Suprapubic skin (tissue), 4 donors: ENCODE measurements at regions not wholly inside any gene's neighbourhood (a gene's known extent, or its start where the extent isn't known, plus 50 kb on each side); places are given as distances from the start of the nearest gene placed in this dataset.

Source experiments
- DNase-seq, 2 donors: peaks; one replicate each; pipeline ENCODE4 v3.0.0-alpha.2; 2019; ENCODE audit warnings: low spot score in 2 of 2
- H3K27ac ChIP-seq: fragments of 200-600 bp; sonication (generic); one replicate; pipeline ENCODE4 v1.5.1; 2019
- H3K27me3 ChIP-seq: fragments of 200-600 bp; sonication (generic); one replicate; pipeline ENCODE4 v1.5.1; 2019
- H3K36me3 ChIP-seq: fragments of 200-600 bp; sonication (generic); one replicate; pipeline ENCODE4 v1.5.1; 2019
- H3K4me1 ChIP-seq: fragments of 200-600 bp; sonication (generic); one replicate; pipeline ENCODE4 v1.5.1; 2019
- H3K4me3 ChIP-seq: fragments of 200-600 bp; sonication (generic); one replicate; pipeline ENCODE4 v1.5.1; 2019; ENCODE audit warnings: mild to moderate bottlenecking
- H3K9me3 ChIP-seq: fragments of 200-600 bp; sonication (generic); one replicate; pipeline ENCODE4 v1.5.1; 2019
- EP300 ChIP-seq: sonication (generic); formaldehyde crosslinking; IDR thresholded peaks from one replicate; pipeline ENCODE4 v1.6.1; 2017; ENCODE audit warnings: antibody characterized with exemption
- POLR2A ChIP-seq, 2 donors: fragments of 450-650 bp; IDR thresholded peaks; one replicate each; pipeline ENCODE4 v1.6.1; 2017; ENCODE audit warnings: antibody characterized with exemption in 2 of 2, mild to moderate bottlenecking in 2 of 2, moderate library complexity in 2 of 2
- POLR2AphosphoS5 ChIP-seq, 3 donors: sonication (generic); formaldehyde crosslinking; IDR thresholded peaks; one replicate each; pipeline ENCODE4 v1.6.1; 2017; ENCODE audit warnings: antibody characterized with exemption in 3 of 3
- WGBS: methylation state at CpG from one replicate; pipeline ENCODE4 v1.1.5; 2018; 5-methylcytosine and 5-hydroxymethylcytosine counted together
- TF ChIP-seq, protein P1 (sequence below), 2 donors: fragments of 200-600 bp in 1 of 2; fragments of 450-650 bp in 1 of 2; sonication (generic) in 1 of 2; IDR thresholded peaks; one replicate each; pipeline ENCODE4 v1.5.1; 2016 to 2019; ENCODE audit warnings: antibody characterized with exemption in 2 of 2, mild to moderate bottlenecking in 1 of 2, moderate library complexity in 1 of 2

DNA sequence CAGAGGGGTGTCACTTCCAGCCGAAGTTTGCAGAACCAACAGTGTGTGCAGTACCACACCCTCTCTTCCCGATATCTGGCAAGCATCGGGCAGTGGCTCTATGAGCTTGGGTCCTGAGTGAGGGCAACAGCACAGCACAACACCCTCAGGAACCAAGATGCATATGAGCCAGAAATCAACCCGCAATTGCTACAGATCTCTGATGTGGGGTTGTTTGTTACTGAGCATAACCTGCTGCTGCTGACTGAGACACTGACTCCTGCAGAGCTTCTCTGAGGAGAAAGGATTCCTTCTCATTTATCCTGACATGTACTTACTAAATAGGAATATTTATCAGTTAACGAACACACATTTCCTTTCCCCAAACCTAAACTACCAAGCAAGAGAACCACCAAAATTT is 218.3 kb downstream of the RBFOX3 start:
- 83% methylated on average over 5 of the region's 5 CpGs for WGBS
- Histone ChIP-seq H3K36me3 (no peaks in the 10 kb centered on the region), H3K4me1 (peaks cover 5% of the 10 kb centered on the region), H3K9me3 (no peaks in the 10 kb centered on the region), H3K27me3 (peaks cover 100% of the 10 kb centered on the region), H3K27ac (no peak overlapping the region), H3K4me3 (no peak overlapping the region)
- no peak for TF ChIP-seq POLR2AphosphoS5 (IDR thresholded peaks at IDR 0.05)
- TF ChIP-seq EP300: no peak
- TF ChIP-seq POLR2A (IDR thresholded peaks at IDR 0.05): no peak
- TF ChIP-seq, protein P1, sequence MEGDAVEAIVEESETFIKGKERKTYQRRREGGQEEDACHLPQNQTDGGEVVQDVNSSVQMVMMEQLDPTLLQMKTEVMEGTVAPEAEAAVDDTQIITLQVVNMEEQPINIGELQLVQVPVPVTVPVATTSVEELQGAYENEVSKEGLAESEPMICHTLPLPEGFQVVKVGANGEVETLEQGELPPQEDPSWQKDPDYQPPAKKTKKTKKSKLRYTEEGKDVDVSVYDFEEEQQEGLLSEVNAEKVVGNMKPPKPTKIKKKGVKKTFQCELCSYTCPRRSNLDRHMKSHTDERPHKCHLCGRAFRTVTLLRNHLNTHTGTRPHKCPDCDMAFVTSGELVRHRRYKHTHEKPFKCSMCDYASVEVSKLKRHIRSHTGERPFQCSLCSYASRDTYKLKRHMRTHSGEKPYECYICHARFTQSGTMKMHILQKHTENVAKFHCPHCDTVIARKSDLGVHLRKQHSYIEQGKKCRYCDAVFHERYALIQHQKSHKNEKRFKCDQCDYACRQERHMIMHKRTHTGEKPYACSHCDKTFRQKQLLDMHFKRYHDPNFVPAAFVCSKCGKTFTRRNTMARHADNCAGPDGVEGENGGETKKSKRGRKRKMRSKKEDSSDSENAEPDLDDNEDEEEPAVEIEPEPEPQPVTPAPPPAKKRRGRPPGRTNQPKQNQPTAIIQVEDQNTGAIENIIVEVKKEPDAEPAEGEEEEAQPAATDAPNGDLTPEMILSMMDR (IDR thresholded peaks at IDR 0.05): no peak
- DNase-seq: no peak

DNA sequence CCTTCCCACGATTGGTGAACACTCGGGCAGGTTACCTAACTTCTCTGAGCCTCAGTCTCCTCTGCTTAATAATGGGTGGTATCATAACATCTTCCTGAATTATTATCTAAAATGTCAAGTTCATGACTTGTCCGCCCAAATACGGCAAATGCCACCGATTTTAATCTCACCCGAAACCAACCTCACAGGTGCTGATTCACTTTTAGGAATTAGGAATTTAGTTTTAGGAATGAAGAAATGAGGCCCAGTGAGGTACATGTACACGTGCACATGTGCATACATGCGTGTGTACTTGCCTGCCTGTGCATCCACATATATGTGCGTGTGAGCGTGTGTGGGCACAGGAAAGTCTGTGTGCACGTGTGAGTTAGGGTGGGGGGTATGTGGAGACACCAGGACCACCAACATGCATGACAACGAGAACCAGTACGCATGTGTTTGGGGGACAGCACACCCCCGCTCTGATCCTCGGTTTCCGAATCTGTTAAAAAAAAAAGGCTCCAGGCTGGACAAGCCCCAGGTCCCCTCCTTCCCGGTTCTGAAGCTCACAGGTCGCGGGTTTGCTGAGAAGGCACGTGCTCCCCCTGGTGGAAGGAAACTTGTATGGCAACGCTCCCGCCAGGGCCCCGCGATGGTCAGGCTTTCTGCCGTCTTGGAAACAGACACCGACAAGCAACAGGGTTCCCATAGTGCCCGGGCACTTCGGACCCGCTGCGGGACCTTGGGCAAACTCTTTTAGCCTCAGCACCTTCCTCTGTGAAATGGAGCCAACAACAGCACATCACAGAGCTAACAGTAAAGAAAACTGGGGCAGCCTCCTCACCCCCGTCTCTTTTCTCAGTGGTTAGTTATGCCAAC is 219.2 kb downstream of the RBFOX3 start:
- peaks cover 100% of the 10 kb centered on the region for H3K27me3 ChIP-seq
- peaks cover 5% of the 10 kb centered on the region for H3K4me1 ChIP-seq
- no peaks in the 10 kb centered on the region for H3K36me3 ChIP-seq
- 46% methylated on average over 14 of the region's 31 CpGs for WGBS
- TF ChIP-seq, protein P1 (IDR thresholded peaks at IDR 0.05): peak; percentile 73 to 92
- TF ChIP-seq EP300 (no peak), POLR2A (IDR thresholded peaks at IDR 0.05) (no peak), POLR2AphosphoS5 (IDR thresholded peaks at IDR 0.05) (no peak)
- H3K27ac ChIP-seq: no peak overlapping the region
- no peak overlapping the region for H3K4me3 ChIP-seq
- DNase-seq: peak; percentile 81 to 87
- no peaks in the 10 kb centered on the region for H3K9me3 ChIP-seq

DNA sequence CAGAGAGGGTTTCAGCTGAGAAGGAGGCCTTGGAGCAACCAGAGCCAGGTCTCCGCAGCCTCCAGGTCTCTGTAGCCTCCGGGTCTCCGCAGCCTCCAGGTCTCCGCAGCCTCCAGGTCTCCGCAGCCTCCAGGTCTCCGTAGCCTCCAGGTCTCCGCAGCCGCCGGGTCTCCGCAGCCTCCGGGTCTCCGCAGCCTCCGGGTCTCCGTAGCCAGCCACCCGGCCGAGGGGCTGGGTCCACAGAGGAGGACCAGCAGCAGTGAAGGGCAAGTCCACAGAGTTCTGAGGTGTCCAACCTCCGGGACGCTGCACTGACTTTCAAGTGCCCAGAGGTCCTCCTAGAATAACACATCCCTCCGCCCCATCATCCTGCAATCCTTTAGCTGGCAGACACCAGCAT is 221.0 kb downstream of the RBFOX3 start:
- DNase-seq: no peak
- TF ChIP-seq POLR2AphosphoS5 (IDR thresholded peaks at IDR 0.05) (no peak), EP300 (no peak), POLR2A (IDR thresholded peaks at IDR 0.05) (no peak)
- TF ChIP-seq, protein P1 (IDR thresholded peaks at IDR 0.05): no peak
- Histone ChIP-seq H3K4me1 (peaks cover 5% of the 10 kb centered on the region), H3K36me3 (no peaks in the 10 kb centered on the region), H3K9me3 (no peaks in the 10 kb centered on the region), H3K27ac (no peak overlapping the region), H3K27me3 (peaks cover 88% of the 10 kb centered on the region), H3K4me3 (no peak overlapping the region)
- 100% methylated on average over 2 of the region's 19 CpGs for WGBS

DNA sequence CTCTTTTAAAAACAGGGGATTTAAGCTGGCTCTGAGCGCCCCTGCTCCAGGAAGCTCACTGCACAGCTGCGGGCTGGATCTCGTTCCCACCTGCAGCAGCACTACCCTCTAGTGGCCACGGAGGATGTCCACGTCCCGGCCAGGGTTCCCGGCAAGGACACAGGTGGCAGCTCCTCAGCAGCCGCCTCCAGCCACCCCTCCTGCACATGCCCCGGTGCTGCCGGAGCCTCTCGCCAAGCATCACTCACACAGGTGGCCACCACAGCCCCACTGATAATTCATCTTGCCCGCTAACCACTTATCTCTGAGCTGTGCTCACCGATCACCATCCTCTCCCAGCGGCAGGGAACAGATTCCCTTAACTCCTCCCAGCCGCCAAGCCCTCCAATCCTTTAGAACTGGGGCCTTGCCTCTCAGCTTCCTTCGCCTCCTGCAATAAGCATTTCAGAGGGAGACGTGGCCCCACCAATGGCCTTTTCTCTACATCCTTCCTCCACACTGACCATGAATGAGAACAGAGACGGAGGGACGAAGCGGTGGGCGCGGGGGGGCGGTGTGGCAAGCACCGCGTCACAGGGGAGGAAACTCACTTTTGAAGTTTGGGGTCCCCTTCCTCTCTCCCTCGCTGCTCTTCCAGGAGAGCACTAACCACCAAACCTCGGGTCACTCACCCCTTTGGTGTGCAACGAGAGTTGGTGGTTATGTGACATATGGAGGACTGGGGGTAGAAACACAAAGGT is 222.1 kb downstream of the RBFOX3 start:
- peaks cover 5% of the 10 kb centered on the region for H3K4me1 ChIP-seq
- DNase-seq: no peak
- no peak overlapping the region for H3K4me3 ChIP-seq
- peaks cover 88% of the 10 kb centered on the region for H3K27me3 ChIP-seq
- no peaks in the 10 kb centered on the region for H3K9me3 ChIP-seq
- 48% methylated on average over 25 of the region's 28 CpGs for WGBS
- TF ChIP-seq POLR2AphosphoS5 (IDR thresholded peaks at IDR 0.05): no peak
- TF ChIP-seq, protein P1 (IDR thresholded peaks at IDR 0.05): peak in 1 of 2 donors; percentile 60
- H3K36me3 ChIP-seq: no peaks in the 10 kb centered on the region
- H3K27ac ChIP-seq: no peak overlapping the region

DNA sequence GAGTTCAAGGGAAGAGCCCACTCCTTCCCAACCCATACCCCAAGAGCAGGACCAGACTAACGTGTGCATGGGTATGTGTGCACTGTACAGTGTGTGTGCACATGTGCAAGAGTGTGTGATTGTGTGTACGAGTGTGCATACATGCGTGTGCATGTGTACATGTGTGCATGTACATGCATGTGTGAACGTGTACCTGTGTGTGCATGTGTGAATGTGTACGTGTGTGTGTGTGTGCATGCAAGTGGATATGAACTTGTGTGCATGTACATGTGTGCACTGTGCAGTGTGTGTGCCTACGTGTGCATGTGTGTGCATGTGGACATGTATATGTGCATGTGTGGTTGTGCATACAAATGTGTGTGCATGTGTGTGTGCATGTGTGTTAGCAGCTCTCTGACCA is 223.1 kb downstream of the RBFOX3 start:
- H3K27me3 ChIP-seq: peaks cover 88% of the 10 kb centered on the region
- no peak overlapping the region for H3K27ac ChIP-seq
- 84% methylated on average over 5 of the region's 6 CpGs for WGBS
- TF ChIP-seq EP300 (no peak), POLR2A (IDR thresholded peaks at IDR 0.05) (no peak), POLR2AphosphoS5 (IDR thresholded peaks at IDR 0.05) (no peak)
- TF ChIP-seq, protein P1 (IDR thresholded peaks at IDR 0.05): no peak
- no peak overlapping the region for H3K4me3 ChIP-seq
- no peaks in the 10 kb centered on the region for H3K36me3 ChIP-seq
- no peaks in the 10 kb centered on the region for H3K9me3 ChIP-seq
- no peak for DNase-seq
- peaks cover 5% of the 10 kb centered on the region for H3K4me1 ChIP-seq
